ENCODE measurements at regions not wholly inside any gene's neighbourhood (a gene's known extent, or its start where the extent isn't known, plus 50 kb on each side); places are given as distances from the start of the nearest gene placed in this dataset.

GRCh38 chr18:60984510-60984909 is 348.7 kb upstream of the CDH20 start:
- Histone ChIP-seq H4K20me1 (ENCODE audit: insufficient read depth, low read length) (no peaks in the 10 kb centered on the region), H2AFZ (ENCODE audit: low read depth, low read length) (no peak overlapping the region), H3K79me2 (ENCODE audit: insufficient read depth, low read length) (no peaks in the 10 kb centered on the region), H3K27me3 (ENCODE audit: insufficient read depth, low read length) (no peaks in the 10 kb centered on the region), H3K27ac (ENCODE audit: low read depth, low read length) (no peak overlapping the region), H3K4me1 (ENCODE audit: insufficient read depth, low read length) (peaks cover 8% of the 10 kb centered on the region), H3K9ac (ENCODE audit: low read length) (no peak overlapping the region), H3K9me3 (ENCODE audit: insufficient read depth, low read depth, low read length) (no peaks in the 10 kb centered on the region), H3K4me2 (ENCODE audit: low read length) (peak overlapping the region; percentile 50), H3K36me3 (ENCODE audit: insufficient read depth, low read length) (no peaks in the 10 kb centered on the region), H3K4me3 (ENCODE audit: insufficient read depth, low read depth, low read length) (no peak overlapping the region)
- peaks cover 3% of the 10 kb centered on the region for H3K4me1 Mint-ChIP-seq (ENCODE audit: low read depth, unreplicated experiment)
- no peak for TF ChIP-seq CTCF (IDR thresholded peaks at IDR 0.05; ENCODE audit: insufficient read depth, low read depth, low read length)
- TF ChIP-seq EZH2 (IDR thresholded peaks at IDR 0.05; ENCODE audit: insufficient read depth, low read length): no peak
- DNase-seq (ENCODE audit: low read depth) (peak; percentile 98), FAIRE-seq (no peak)
- no peaks in the 10 kb centered on the region for H3K27me3 Mint-ChIP-seq (ENCODE audit: low read depth, unreplicated experiment)
- no peak overlapping the region for H3K27ac Mint-ChIP-seq (ENCODE audit: unreplicated experiment)
- no peak overlapping the region for H3K4me3 Mint-ChIP-seq (ENCODE audit: unreplicated experiment)
- peaks cover 3% of the 10 kb centered on the region for H3K9me3 Mint-ChIP-seq (ENCODE audit: unreplicated experiment)
- H3K36me3 Mint-ChIP-seq (ENCODE audit: low read depth, unreplicated experiment): no peaks in the 10 kb centered on the region

- Histone ChIP-seq H3K36me3 (ENCODE audit: insufficient read depth, low read length) (no peaks in the 10 kb centered on the region), H4K20me1 (ENCODE audit: insufficient read depth, low read length) (no peaks in the 10 kb centered on the region), H3K9ac (ENCODE audit: low read length) (no peak overlapping the region), H3K4me1 (ENCODE audit: insufficient read depth, low read length) (peaks cover 8% of the 10 kb centered on the region), H3K4me2 (ENCODE audit: low read length) (no peak overlapping the region), H2AFZ (ENCODE audit: low read depth, low read length) (no peak overlapping the region), H3K27ac (ENCODE audit: low read depth, low read length) (no peak overlapping the region), H3K9me3 (ENCODE audit: insufficient read depth, low read depth, low read length) (no peaks in the 10 kb centered on the region), H3K4me3 (ENCODE audit: insufficient read depth, low read depth, low read length) (no peak overlapping the region), H3K27me3 (ENCODE audit: insufficient read depth, low read length) (no peaks in the 10 kb centered on the region), H3K79me2 (ENCODE audit: insufficient read depth, low read length) (no peaks in the 10 kb centered on the region)
- Mint-ChIP-seq H3K4me3 (ENCODE audit: unreplicated experiment) (no peak overlapping the region), H3K36me3 (ENCODE audit: low read depth, unreplicated experiment) (no peaks in the 10 kb centered on the region), H3K9me3 (ENCODE audit: unreplicated experiment) (peaks cover 5% of the 10 kb centered on the region), H3K27ac (ENCODE audit: unreplicated experiment) (no peak overlapping the region), H3K27me3 (ENCODE audit: low read depth, unreplicated experiment) (no peaks in the 10 kb centered on the region), H3K4me1 (ENCODE audit: low read depth, unreplicated experiment) (peaks cover 3% of the 10 kb centered on the region)
- peak; percentile 84 for DNase-seq (ENCODE audit: low read depth)
- TF ChIP-seq EZH2 (IDR thresholded peaks at IDR 0.05; ENCODE audit: insufficient read depth, low read length) (no peak), CTCF (IDR thresholded peaks at IDR 0.05; ENCODE audit: insufficient read depth, low read depth, low read length) (no peak)
- no peak for FAIRE-seq
These were observed 345.3 kb upstream of the CDH20 start for GRCh38 chr18:60987963-60988362.

- Mint-ChIP-seq H3K27ac (ENCODE audit: unreplicated experiment) (no peak overlapping the region), H3K27me3 (ENCODE audit: low read depth, unreplicated experiment) (no peaks in the 10 kb centered on the region), H3K4me3 (ENCODE audit: unreplicated experiment) (no peak overlapping the region), H3K9me3 (ENCODE audit: unreplicated experiment) (peaks cover 1% of the 10 kb centered on the region), H3K36me3 (ENCODE audit: low read depth, unreplicated experiment) (no peaks in the 10 kb centered on the region), H3K4me1 (ENCODE audit: low read depth, unreplicated experiment) (no peaks in the 10 kb centered on the region)
- no peak overlapping the region for H2AFZ ChIP-seq (ENCODE audit: low read depth, low read length)
- H3K4me1 ChIP-seq (ENCODE audit: insufficient read depth, low read length): no peaks in the 10 kb centered on the region
- H3K9ac ChIP-seq (ENCODE audit: low read length): no peak overlapping the region
- no peak for FAIRE-seq
- no peaks in the 10 kb centered on the region for H3K27me3 ChIP-seq (ENCODE audit: insufficient read depth, low read length)
- no peak overlapping the region for H3K27ac ChIP-seq (ENCODE audit: low read depth, low read length)
- H3K4me2 ChIP-seq (ENCODE audit: low read length): no peak overlapping the region
- no peak for TF ChIP-seq CTCF (IDR thresholded peaks at IDR 0.05; ENCODE audit: insufficient read depth, low read depth, low read length)
- no peak for TF ChIP-seq EZH2 (IDR thresholded peaks at IDR 0.05; ENCODE audit: insufficient read depth, low read length)
- H3K4me3 ChIP-seq (ENCODE audit: insufficient read depth, low read depth, low read length): no peak overlapping the region
- no peaks in the 10 kb centered on the region for H3K79me2 ChIP-seq (ENCODE audit: insufficient read depth, low read length)
- no peaks in the 10 kb centered on the region for H3K36me3 ChIP-seq (ENCODE audit: insufficient read depth, low read length)
- H3K9me3 ChIP-seq (ENCODE audit: insufficient read depth, low read depth, low read length): no peaks in the 10 kb centered on the region
- DNase-seq (ENCODE audit: low read depth): no peak
- H4K20me1 ChIP-seq (ENCODE audit: insufficient read depth, low read length): no peaks in the 10 kb centered on the region
These were observed 336.9 kb upstream of the CDH20 start for GRCh38 chr18:60996326-60996725.

Data from astrocyte (in vitro differentiated cells and primary cell).